ENCODE measurements at regions not wholly inside any gene's neighbourhood (a gene's known extent, or its start where the extent isn't known, plus 50 kb on each side); places are given as distances from the start of the nearest gene placed in this dataset.

DNA sequence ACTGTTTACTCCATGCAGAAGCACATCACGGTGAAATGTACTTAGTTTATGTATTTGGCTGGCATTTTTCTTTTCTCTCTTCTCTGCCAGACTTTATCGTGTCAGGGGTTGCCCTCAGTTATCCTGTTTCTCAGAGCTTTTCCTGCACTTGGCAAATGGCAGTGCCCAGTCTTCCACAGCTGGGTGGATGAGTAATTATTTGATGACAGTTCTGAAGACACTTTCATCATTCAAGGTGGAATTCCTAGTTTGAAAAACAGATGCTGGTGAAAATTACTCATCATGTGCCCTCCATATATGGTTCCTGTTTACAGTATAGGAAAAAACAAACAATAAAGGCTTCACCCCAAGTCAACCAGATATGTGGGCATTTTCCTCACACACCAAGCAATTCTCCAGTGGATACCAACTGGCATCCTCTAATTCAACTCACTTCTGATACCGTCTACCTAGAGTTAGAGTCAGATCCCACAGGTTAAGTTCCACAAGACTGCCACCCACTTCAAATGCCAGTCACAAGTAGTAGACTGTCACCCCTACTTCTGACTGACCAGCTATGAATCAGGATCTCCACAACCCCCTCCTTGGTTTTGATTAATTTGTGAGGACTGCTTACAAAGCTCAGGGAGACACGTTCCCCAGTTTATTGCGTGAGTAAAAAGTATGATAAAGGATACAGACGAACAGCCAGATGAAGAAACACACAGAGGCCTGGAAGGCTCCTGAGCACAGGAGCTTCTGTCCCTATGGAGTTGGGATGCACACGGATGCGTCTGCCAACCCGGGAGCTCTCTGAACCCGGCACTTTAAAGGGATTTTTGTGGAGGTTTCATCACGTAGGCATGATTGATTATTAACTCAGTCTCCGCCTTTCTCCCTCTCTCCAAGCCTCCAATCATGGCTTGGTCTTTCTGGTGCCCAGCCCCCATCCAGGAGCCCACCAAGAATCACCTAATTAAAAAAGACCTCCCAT is 72.9 kb downstream of the CLDN34 start:
- peaks cover 5% of the 10 kb centered on the region for H3K4me1 Mint-ChIP-seq
- H3K9me3 Mint-ChIP-seq (ENCODE audit: low read depth): no peaks in the 10 kb centered on the region
- CTCF ChIA-PET: interaction anchor here (1.1 kb wide), 2 partner anchors 23 to 44 kb away, joined by 3 read pairs; no protein-coding TSS in a partner anchor
- ATAC-seq: no peak
- H3K36me3 Mint-ChIP-seq: no peaks in the 10 kb centered on the region
- no peak for DNase-seq
- H3K27me3 Mint-ChIP-seq: no peaks in the 10 kb centered on the region
- no peak overlapping the region for H3K27ac Mint-ChIP-seq
- H3K4me3 Mint-ChIP-seq: no peak overlapping the region

DNA sequence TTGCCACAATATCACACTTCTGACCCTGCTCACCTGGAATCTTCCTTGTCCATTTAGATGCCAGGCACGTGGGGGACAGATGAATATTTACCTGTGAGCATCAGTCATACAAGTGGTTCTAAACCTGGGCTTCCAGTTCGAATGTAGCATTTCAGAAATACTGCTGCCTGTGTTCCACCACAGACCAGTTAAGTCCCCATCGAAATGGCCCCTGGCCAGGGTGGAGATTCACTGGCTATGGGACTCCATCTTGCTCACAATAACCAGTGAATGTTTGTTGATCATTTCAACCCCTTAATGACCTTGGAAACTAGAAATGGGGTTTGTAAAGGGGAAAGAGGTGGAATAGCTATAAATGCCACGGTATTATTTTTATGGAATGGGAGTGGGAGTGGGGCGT is 73.8 kb downstream of the CLDN34 start:
- ATAC-seq (no peak), DNase-seq (no peak)
- H3K27ac Mint-ChIP-seq: no peak overlapping the region
- H3K4me1 Mint-ChIP-seq: peaks cover 7% of the 10 kb centered on the region
- no peak overlapping the region for H3K4me3 Mint-ChIP-seq
- no peaks in the 10 kb centered on the region for H3K9me3 Mint-ChIP-seq (ENCODE audit: low read depth)
- CTCF ChIA-PET: interaction anchor here (1.1 kb wide), 1 partner anchor 24 kb away, joined by 3 read pairs; no protein-coding TSS in a partner anchor
- H3K27me3 Mint-ChIP-seq: no peaks in the 10 kb centered on the region
- H3K36me3 Mint-ChIP-seq: no peaks in the 10 kb centered on the region

DNA sequence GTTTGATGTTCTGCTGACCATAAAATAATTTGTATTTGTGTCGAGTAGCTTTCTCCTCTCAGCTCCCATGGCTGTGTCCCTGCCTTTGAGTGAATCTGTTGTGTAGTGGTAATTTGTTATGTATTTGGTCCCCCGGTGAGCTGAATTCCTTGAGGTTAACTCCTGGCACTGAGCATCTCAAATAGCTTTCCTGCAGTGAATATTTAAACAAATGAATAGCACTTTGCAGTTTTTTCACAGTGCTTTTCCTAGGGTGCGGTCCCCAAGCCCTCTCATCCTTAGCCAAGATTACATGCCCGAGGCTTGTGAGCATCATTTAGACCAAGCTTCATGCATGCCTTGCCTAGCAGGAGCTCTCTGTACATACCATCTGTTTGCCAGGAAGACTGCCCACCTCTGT is 74.2 kb downstream of the CLDN34 start:
- no peaks in the 10 kb centered on the region for H3K9me3 Mint-ChIP-seq (ENCODE audit: low read depth)
- ATAC-seq: no peak
- CTCF ChIA-PET: interaction anchor here (1.1 kb wide), 1 partner anchor 25 kb away, joined by 3 read pairs; no protein-coding TSS in a partner anchor
- H3K4me1 Mint-ChIP-seq: peaks cover 7% of the 10 kb centered on the region
- H3K27me3 Mint-ChIP-seq: no peaks in the 10 kb centered on the region
- no peak for DNase-seq
- H3K36me3 Mint-ChIP-seq: no peaks in the 10 kb centered on the region
- no peak overlapping the region for H3K4me3 Mint-ChIP-seq
- H3K27ac Mint-ChIP-seq: no peak overlapping the region

DNA sequence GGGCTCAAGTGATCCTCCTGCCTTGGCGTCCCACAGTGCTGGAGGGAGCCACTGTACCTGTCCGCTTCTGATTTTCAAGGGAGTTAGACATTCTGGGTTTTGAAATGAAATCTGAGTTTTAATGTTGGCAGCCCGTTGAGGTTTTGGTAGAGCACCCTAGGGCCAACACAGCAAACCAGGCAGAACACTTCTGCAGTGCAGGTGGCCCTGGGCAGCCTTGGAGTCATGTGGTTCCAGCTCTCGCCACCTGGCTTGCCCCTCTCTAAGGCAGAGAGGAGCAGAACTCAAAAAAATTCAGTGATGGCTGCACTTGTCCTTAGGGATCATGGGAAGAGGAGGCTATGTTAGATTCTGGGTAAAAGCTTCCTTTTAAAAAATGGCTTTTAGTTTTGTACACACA is 74.9 kb downstream of the CLDN34 start:
- no peaks in the 10 kb centered on the region for H3K9me3 Mint-ChIP-seq (ENCODE audit: low read depth)
- H3K27me3 Mint-ChIP-seq: no peaks in the 10 kb centered on the region
- H3K4me1 Mint-ChIP-seq: peaks cover 7% of the 10 kb centered on the region
- ATAC-seq: no peak
- CTCF ChIA-PET: no interaction called here
- no peak overlapping the region for H3K4me3 Mint-ChIP-seq
- H3K27ac Mint-ChIP-seq: no peak overlapping the region
- no peaks in the 10 kb centered on the region for H3K36me3 Mint-ChIP-seq
- no peak for DNase-seq

GRCh38 chrX:10043386-10043785 is 76.2 kb downstream of the CLDN34 start:
- ATAC-seq: no peak
- H3K4me3 Mint-ChIP-seq: no peak overlapping the region
- CTCF ChIA-PET: no interaction called here
- H3K4me1 Mint-ChIP-seq: peaks cover 7% of the 10 kb centered on the region
- no peak for DNase-seq
- H3K36me3 Mint-ChIP-seq: no peaks in the 10 kb centered on the region
- no peaks in the 10 kb centered on the region for H3K9me3 Mint-ChIP-seq (ENCODE audit: low read depth)
- H3K27ac Mint-ChIP-seq: no peak overlapping the region
- H3K27me3 Mint-ChIP-seq: no peaks in the 10 kb centered on the region

- Mint-ChIP-seq H3K27ac (no peak overlapping the region), H3K4me3 (no peak overlapping the region), H3K27me3 (no peaks in the 10 kb centered on the region), H3K36me3 (no peaks in the 10 kb centered on the region), H3K4me1 (peaks cover 7% of the 10 kb centered on the region), H3K9me3 (ENCODE audit: low read depth) (no peaks in the 10 kb centered on the region)
- DNase-seq (no peak), ATAC-seq (no peak)
- CTCF ChIA-PET: no interaction called here
These were observed 76.9 kb downstream of the CLDN34 start for GRCh38 chrX:10044021-10044420.

GRCh38 chrX:10045327-10046000 is 78.3 kb downstream of the CLDN34 start:
- peaks cover 2% of the 10 kb centered on the region for H3K4me1 Mint-ChIP-seq
- CTCF ChIA-PET: no interaction called here
- no peaks in the 10 kb centered on the region for H3K27me3 Mint-ChIP-seq
- no peak overlapping the region for H3K27ac Mint-ChIP-seq
- no peak for DNase-seq
- no peak overlapping the region for H3K4me3 Mint-ChIP-seq
- H3K9me3 Mint-ChIP-seq (ENCODE audit: low read depth): no peaks in the 10 kb centered on the region
- ATAC-seq: no peak
- no peaks in the 10 kb centered on the region for H3K36me3 Mint-ChIP-seq

GRCh38 chrX:10047133-10047532 is 80.0 kb downstream of the CLDN34 start:
- CTCF ChIA-PET: no interaction called here
- no peak for DNase-seq
- ATAC-seq: no peak
- Mint-ChIP-seq H3K27me3 (no peaks in the 10 kb centered on the region), H3K4me1 (peaks cover 13% of the 10 kb centered on the region), H3K27ac (no peak overlapping the region), H3K36me3 (no peaks in the 10 kb centered on the region), H3K9me3 (ENCODE audit: low read depth) (no peaks in the 10 kb centered on the region), H3K4me3 (no peak overlapping the region)

DNA sequence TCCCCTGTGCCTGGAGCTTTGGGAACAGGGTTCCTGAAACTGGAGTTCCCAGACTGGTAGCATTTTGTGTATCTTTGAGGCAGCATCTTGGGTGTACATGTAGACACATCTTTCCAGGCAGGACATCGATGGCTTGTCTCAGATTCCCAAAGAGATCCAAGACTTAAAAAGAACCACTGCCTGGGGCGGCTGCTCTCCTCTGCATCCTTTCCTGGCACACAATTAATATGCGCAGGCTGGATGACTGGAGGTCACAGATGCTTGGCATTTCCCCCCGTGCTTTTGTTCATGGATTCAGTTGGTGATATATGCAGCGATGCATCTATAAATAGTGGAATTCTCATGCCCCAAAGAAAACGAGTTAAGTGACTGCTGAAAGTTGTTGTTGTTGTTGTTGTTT is 80.5 kb downstream of the CLDN34 start:
- Mint-ChIP-seq H3K4me1 (peaks cover 17% of the 10 kb centered on the region), H3K4me3 (no peak overlapping the region), H3K27me3 (no peaks in the 10 kb centered on the region), H3K36me3 (no peaks in the 10 kb centered on the region), H3K9me3 (ENCODE audit: low read depth) (no peaks in the 10 kb centered on the region), H3K27ac (no peak overlapping the region)
- ATAC-seq (no peak), DNase-seq (no peak)
- CTCF ChIA-PET: no interaction called here

DNA sequence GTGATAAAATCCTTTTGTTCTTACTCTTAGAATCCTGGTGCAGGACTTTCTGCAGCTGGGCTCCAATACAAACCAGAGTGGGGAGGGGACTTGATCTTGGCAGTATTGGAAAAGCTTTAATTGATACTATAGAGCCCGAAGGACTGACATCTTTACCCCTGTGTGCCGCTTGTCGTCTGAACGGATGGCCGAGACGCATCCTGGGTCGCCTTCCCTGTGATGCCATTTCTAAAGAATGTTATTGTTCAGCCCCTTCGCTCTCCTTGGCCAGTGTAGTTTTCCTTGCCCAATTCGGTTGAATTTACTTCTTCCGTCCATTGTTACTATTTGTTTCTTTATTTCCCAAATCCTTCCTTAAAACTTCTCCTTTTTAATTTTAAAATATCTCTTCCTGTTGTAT is 80.9 kb downstream of the CLDN34 start:
- peaks cover 22% of the 10 kb centered on the region for H3K4me1 Mint-ChIP-seq
- no peak for ATAC-seq
- no peaks in the 10 kb centered on the region for H3K9me3 Mint-ChIP-seq (ENCODE audit: low read depth)
- no peak overlapping the region for H3K27ac Mint-ChIP-seq
- CTCF ChIA-PET: no interaction called here
- DNase-seq: no peak
- no peaks in the 10 kb centered on the region for H3K36me3 Mint-ChIP-seq
- H3K27me3 Mint-ChIP-seq: no peaks in the 10 kb centered on the region
- no peak overlapping the region for H3K4me3 Mint-ChIP-seq

- no peak for ATAC-seq
- no peaks in the 10 kb centered on the region for H3K9me3 Mint-ChIP-seq (ENCODE audit: low read depth)
- no peaks in the 10 kb centered on the region for H3K36me3 Mint-ChIP-seq
- DNase-seq: no peak
- H3K27me3 Mint-ChIP-seq: no peaks in the 10 kb centered on the region
- H3K27ac Mint-ChIP-seq: no peak overlapping the region
- peaks cover 23% of the 10 kb centered on the region for H3K4me1 Mint-ChIP-seq
- no peak overlapping the region for H3K4me3 Mint-ChIP-seq
- CTCF ChIA-PET: no interaction called here
These were observed 81.5 kb downstream of the CLDN34 start for GRCh38 chrX:10048707-10049106.

DNA sequence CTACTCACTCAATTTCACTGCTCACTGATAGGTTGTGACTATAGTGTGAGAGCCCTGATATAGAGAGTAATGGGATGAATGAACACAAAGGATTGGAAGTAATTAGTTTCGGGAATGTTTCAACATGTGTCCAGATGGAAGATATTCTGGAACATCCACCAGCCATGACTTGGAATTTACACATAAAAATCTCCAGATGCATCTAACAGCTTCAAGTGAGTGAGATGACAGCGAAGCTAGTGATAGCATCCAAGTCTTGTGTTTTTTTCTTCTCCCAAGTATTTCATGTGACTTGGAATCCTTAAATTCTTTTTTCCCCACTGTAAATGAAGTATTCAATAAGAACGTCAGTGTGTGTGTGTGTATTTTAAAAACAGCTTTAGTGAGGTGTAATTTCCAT is 82.1 kb downstream of the CLDN34 start:
- no peak for ATAC-seq
- no peaks in the 10 kb centered on the region for H3K27me3 Mint-ChIP-seq
- CTCF ChIA-PET: no interaction called here
- DNase-seq: no peak
- no peak overlapping the region for H3K4me3 Mint-ChIP-seq
- no peaks in the 10 kb centered on the region for H3K9me3 Mint-ChIP-seq (ENCODE audit: low read depth)
- H3K36me3 Mint-ChIP-seq: no peaks in the 10 kb centered on the region
- H3K27ac Mint-ChIP-seq: no peak overlapping the region
- H3K4me1 Mint-ChIP-seq: peaks cover 23% of the 10 kb centered on the region

DNA sequence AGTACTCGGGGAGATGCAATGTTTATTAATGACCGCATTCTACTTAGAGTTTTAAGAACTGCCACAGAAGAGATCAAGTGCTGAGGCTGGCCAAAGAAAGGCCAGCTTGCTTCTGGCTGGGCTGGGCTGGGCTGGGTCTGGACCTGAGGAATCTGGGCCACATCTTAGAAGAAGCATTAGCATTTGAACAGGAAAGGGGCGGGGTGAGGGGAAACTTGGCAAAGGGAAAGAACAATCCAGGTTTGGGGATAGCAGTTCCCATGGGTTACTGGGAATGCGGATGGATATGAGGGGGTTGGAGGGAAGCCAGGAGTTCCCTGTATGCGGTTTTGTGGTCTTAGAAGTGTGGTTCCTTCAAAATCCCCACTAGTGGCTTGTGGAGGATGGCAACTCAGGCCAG is 83.3 kb downstream of the CLDN34 start:
- CTCF ChIA-PET: no interaction called here
- Mint-ChIP-seq H3K27me3 (no peaks in the 10 kb centered on the region), H3K4me1 (peaks cover 21% of the 10 kb centered on the region), H3K9me3 (ENCODE audit: low read depth) (no peaks in the 10 kb centered on the region), H3K36me3 (peaks cover 3% of the 10 kb centered on the region), H3K4me3 (no peak overlapping the region), H3K27ac (no peak overlapping the region)
- ATAC-seq (no peak), DNase-seq (no peak)

- H3K4me1 Mint-ChIP-seq: peaks cover 21% of the 10 kb centered on the region
- no peak for ATAC-seq
- no peaks in the 10 kb centered on the region for H3K27me3 Mint-ChIP-seq
These were observed 84.8 kb downstream of the CLDN34 start for GRCh38 chrX:10051866-10052480.

More at GRCh38 chrX:10051866-10052480, 84.8 kb downstream of the CLDN34 start:
- CTCF ChIA-PET: no interaction called here
- Mint-ChIP-seq H3K36me3 (peaks cover 3% of the 10 kb centered on the region), H3K9me3 (ENCODE audit: low read depth) (no peaks in the 10 kb centered on the region), H3K4me3 (no peak overlapping the region), H3K27ac (no peak overlapping the region)
- DNase-seq: no peak
